MM.1S (cell line): ENCODE measurements at regions not wholly inside any gene's neighbourhood (a gene's known extent, or its start where the extent isn't known, plus 50 kb on each side); places are given as distances from the start of the nearest gene placed in this dataset.
"Not testable (repeated sequence)": the region's sequence is repeated elsewhere in the genome, so short reads cannot be mapped to it uniquely, and the experiment has no call there.

Experiments used
- DNase-seq: peaks from one replicate; pipeline ENCODE4 v3.0.0-alpha.2; 2015
- H2AFZ ChIP-seq: fragments of 300-600 bp; sonication (generic); 2 replicates; pipeline ENCODE4 v1.6.0; 2016; ENCODE audit warnings: antibody characterized with exemption, low read length
- H3F3A ChIP-seq: fragments of 300-600 bp; sonication (generic); 2 replicates; pipeline ENCODE4 v1.6.1; 2016; ENCODE audit warnings: mild to moderate bottlenecking, antibody characterized with exemption, low read length, moderate library complexity, mixed read lengths; ENCODE audit not compliant: insufficient read depth
- H3K27ac ChIP-seq: fragments of 300-600 bp; sonication (generic); 2 replicates; pipeline ENCODE4 v1.5.1; 2016; ENCODE audit warnings: mild to moderate bottlenecking, low read length
- H3K27me3 ChIP-seq: fragments of 300-600 bp; sonication (generic); replicated peaks from 2 replicates; pipeline ENCODE4 v1.6.0; 2016; ENCODE audit warnings: low read length; ENCODE audit not compliant: insufficient read depth
- H3K36me3 ChIP-seq: fragments of 300-600 bp; sonication (generic); replicated peaks from 2 replicates; pipeline ENCODE4 v1.6.1; 2016; ENCODE audit warnings: mild to moderate bottlenecking, low read length, mixed read lengths; ENCODE audit not compliant: insufficient read depth
- H3K4me1 ChIP-seq: fragments of 300-600 bp; sonication (generic); 2 replicates; pipeline ENCODE4 v1.6.1; 2016; ENCODE audit warnings: low read length, mixed read lengths
- H3K4me2 ChIP-seq: fragments of 300-600 bp; sonication (generic); 2 replicates; pipeline ENCODE4 v1.6.0; 2016; ENCODE audit warnings: low read depth, low read length
- H3K4me3 ChIP-seq: fragments of 300-600 bp; sonication (generic); 2 replicates; pipeline ENCODE4 v1.5.1; 2016; ENCODE audit warnings: low read length, mixed read lengths
- H3K79me2 ChIP-seq: fragments of 300-600 bp; sonication (generic); 2 replicates; pipeline ENCODE4 v1.6.1; 2016; ENCODE audit warnings: mixed run types, low read length, mixed read lengths
- H3K9ac ChIP-seq: fragments of 300-600 bp; sonication (generic); 2 replicates; pipeline ENCODE4 v1.6.1; 2016; ENCODE audit warnings: low read length, mixed read lengths
- H3K9me2 ChIP-seq: fragments of 300-600 bp; sonication (generic); replicated peaks from 2 replicates; pipeline ENCODE4 v1.6.1; 2016; ENCODE audit warnings: mild to moderate bottlenecking, low read length, mixed read lengths; ENCODE audit not compliant: insufficient read depth
- H3K9me3 ChIP-seq: fragments of 300-600 bp; sonication (generic); replicated peaks from 2 replicates; pipeline ENCODE4 v1.6.1; 2016; ENCODE audit warnings: mild to moderate bottlenecking, low read length, mixed read lengths; ENCODE audit not compliant: insufficient read depth
- H4K20me1 ChIP-seq: fragments of 300-600 bp; sonication (generic); 2 replicates; pipeline ENCODE4 v1.6.1; 2016; ENCODE audit warnings: mild to moderate bottlenecking, low read length, moderate library complexity, mixed read lengths; ENCODE audit not compliant: insufficient read depth
- EZH2 ChIP-seq: fragments of 300-600 bp; sonication (generic); optimal IDR thresholded peaks from 2 replicates; pipeline ENCODE3; 2017; ENCODE audit warnings: low read depth, mild to moderate bottlenecking, antibody characterized with exemption, low read length, mixed read lengths
- EZH2phosphoT487 ChIP-seq: fragments of 300-600 bp; sonication (generic); IDR thresholded peaks from 2 replicates; pipeline ENCODE4 v1.6.1; 2018; ENCODE audit warnings: antibody characterized with exemption, low read length
- TF ChIP-seq, protein P1 (sequence below): fragments of 300-600 bp; sonication (generic); IDR thresholded peaks from 2 replicates; pipeline ENCODE4 v1.5.1; 2016; ENCODE audit warnings: antibody characterized with exemption, low read length, mixed read lengths

DNA sequence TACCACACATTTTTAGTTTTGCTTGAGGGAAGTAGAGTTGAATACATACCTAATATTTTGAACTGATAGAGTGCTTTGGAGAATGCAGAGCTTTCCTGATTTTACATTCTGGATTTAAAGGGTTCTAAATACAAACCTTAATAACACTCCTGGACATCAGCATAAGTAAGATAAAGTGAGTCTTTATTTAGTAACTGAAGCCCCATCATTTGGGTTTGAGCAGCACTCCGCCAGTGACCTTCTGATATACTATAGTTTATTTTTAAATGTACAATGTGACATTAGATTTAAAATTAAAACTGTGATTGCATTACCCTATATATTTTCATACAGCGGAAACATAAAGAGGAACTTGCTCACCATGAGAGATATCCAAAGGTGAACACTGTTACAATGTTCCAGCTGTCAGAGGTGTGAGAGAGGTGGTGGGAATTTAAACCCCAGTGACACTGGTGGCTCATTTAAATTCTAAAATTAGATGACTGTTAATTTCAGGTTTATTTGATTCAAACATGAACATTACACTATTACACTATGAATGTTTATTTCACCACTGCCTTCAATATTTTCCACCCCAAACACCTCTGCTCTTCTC lies 203.0 kb upstream of the PCSK5 start:
- H3F3A ChIP-seq: no peaks in the 10 kb centered on the region
- H3K9ac ChIP-seq: no peak overlapping the region
- H3K27ac ChIP-seq: no peak overlapping the region
- no peaks in the 10 kb centered on the region for H3K9me3 ChIP-seq
- H4K20me1 ChIP-seq: no peaks in the 10 kb centered on the region
- no peak overlapping the region for H3K4me2 ChIP-seq
- TF ChIP-seq EZH2phosphoT487 (no peak), EZH2 (no peak)
- TF ChIP-seq, protein P1, sequence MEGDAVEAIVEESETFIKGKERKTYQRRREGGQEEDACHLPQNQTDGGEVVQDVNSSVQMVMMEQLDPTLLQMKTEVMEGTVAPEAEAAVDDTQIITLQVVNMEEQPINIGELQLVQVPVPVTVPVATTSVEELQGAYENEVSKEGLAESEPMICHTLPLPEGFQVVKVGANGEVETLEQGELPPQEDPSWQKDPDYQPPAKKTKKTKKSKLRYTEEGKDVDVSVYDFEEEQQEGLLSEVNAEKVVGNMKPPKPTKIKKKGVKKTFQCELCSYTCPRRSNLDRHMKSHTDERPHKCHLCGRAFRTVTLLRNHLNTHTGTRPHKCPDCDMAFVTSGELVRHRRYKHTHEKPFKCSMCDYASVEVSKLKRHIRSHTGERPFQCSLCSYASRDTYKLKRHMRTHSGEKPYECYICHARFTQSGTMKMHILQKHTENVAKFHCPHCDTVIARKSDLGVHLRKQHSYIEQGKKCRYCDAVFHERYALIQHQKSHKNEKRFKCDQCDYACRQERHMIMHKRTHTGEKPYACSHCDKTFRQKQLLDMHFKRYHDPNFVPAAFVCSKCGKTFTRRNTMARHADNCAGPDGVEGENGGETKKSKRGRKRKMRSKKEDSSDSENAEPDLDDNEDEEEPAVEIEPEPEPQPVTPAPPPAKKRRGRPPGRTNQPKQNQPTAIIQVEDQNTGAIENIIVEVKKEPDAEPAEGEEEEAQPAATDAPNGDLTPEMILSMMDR: no peak
- no peaks in the 10 kb centered on the region for H3K4me1 ChIP-seq
- H2AFZ ChIP-seq: no peak overlapping the region
- no peaks in the 10 kb centered on the region for H3K79me2 ChIP-seq
- no peaks in the 10 kb centered on the region for H3K27me3 ChIP-seq
- H3K36me3 ChIP-seq: no peaks in the 10 kb centered on the region
- H3K4me3 ChIP-seq: no peak overlapping the region
- DNase-seq: no peak
- no peaks in the 10 kb centered on the region for H3K9me2 ChIP-seq

DNA sequence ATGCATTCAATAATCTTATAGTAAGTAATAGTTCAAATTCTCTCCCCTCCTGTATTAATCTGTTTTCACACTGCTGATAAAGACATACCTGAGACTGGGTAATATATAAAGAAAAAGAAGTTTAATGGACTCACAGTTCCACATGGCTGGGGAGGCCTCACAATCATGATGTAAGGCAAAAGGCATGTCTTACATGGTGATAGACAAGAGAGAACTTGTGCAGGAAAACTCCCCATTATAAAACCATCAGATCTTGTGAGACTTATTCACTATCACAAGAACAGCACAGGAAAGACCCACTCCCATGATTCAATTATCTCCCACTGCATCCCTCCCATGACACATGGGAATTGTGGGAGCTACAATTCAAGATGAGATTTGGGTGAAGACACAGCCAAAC lies 199.9 kb upstream of the PCSK5 start:
- H3F3A ChIP-seq, H3K9ac ChIP-seq, H3K4me1 ChIP-seq, H3K27me3 ChIP-seq, H4K20me1 ChIP-seq, H3K79me2 ChIP-seq, H3K36me3 ChIP-seq, H2AFZ ChIP-seq, H3K27ac ChIP-seq, H3K9me3 ChIP-seq, H3K4me2 ChIP-seq, H3K4me3 ChIP-seq, DNase-seq, H3K9me2 ChIP-seq: not testable (repeated sequence)

DNA sequence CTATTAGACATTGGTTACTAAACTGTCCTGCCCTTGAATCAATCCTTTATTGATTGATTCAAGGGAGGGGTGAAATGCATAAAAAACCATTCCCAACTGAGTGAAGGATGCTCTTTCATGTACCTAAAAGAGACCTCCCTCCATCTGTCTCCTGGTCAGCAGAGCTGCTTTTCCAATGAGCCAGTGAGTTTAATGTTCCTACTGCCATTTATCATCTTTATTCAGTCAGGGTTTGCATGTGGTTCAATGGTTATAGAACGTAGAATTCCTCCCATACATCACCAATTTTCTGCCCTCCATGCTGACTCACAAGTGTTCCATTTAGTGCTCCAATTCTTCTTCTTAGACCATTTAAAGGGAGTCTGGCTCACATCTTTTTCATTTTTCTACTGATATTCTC lies 199.1 kb upstream of the PCSK5 start:
- Histone ChIP-seq H3K4me1 (no peaks in the 10 kb centered on the region), H3K79me2 (no peaks in the 10 kb centered on the region), H2AFZ (no peak overlapping the region), H3K9me2 (no peaks in the 10 kb centered on the region), H3K9me3 (no peaks in the 10 kb centered on the region), H4K20me1 (no peaks in the 10 kb centered on the region), H3F3A (no peaks in the 10 kb centered on the region), H3K27ac (no peak overlapping the region), H3K36me3 (no peaks in the 10 kb centered on the region), H3K9ac (no peak overlapping the region), H3K27me3 (no peaks in the 10 kb centered on the region), H3K4me3 (no peak overlapping the region), H3K4me2 (no peak overlapping the region)
- TF ChIP-seq, protein P1: no peak
- TF ChIP-seq EZH2 (no peak), EZH2phosphoT487 (no peak)
- no peak for DNase-seq

DNA sequence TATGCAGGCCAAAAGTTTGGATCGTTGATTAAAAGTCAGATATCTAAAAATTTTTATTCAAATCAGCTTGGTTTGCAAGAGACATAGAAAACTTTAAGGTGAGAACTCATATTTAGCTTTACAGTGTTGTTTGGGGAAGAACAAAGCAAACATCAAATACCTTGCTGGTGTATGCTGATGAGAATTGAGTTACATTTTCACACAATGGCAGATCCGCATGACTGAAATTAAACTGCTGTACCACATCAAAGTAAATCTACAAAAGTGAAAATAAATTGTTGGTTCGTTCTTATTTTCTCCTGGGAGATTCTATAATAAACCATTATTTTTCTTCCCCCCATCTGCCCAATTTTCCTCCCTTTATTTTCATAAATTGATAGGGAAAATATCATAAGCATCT lies 198.2 kb upstream of the PCSK5 start:
- H3K27me3 ChIP-seq: no peaks in the 10 kb centered on the region
- H3K4me3 ChIP-seq: no peak overlapping the region
- H3K4me2 ChIP-seq: no peak overlapping the region
- no peak overlapping the region for H2AFZ ChIP-seq
- H3K9ac ChIP-seq: no peak overlapping the region
- no peaks in the 10 kb centered on the region for H3F3A ChIP-seq
- H3K9me3 ChIP-seq: no peaks in the 10 kb centered on the region
- H3K79me2 ChIP-seq: no peaks in the 10 kb centered on the region
- no peaks in the 10 kb centered on the region for H3K36me3 ChIP-seq
- TF ChIP-seq, protein P1: no peak
- TF ChIP-seq EZH2 (no peak), EZH2phosphoT487 (no peak)
- no peak for DNase-seq
- no peaks in the 10 kb centered on the region for H4K20me1 ChIP-seq
- no peaks in the 10 kb centered on the region for H3K9me2 ChIP-seq
- no peak overlapping the region for H3K27ac ChIP-seq
- no peaks in the 10 kb centered on the region for H3K4me1 ChIP-seq
